Activated CD8-positive, alpha-beta memory T cell treated with anti-CD3 and anti-CD28 coated beads, Interleukin-2, amount 50 U/mL, for 1 hour (primary cell): ENCODE measurements at regions not wholly inside any gene's neighbourhood (a gene's known extent, or its start where the extent isn't known, plus 50 kb on each side); places are given as distances from the start of the nearest gene placed in this dataset.

Experiments used
- DNase-seq: peaks from one replicate; pipeline ENCODE4 v3.0.0-alpha.2; 2020; ENCODE audit errors: extremely low read depth

GRCh38 chr6:44062771-44063560 is 64.3 kb downstream of the MRPL14 start:
- no peak for DNase-seq

- DNase-seq, result no peak
These were observed 65.0 kb downstream of the MRPL14 start for GRCh38 chr6:44062105-44062770.

- no peak for DNase-seq
These were observed 65.7 kb downstream of the MRPL14 start for GRCh38 chr6:44061375-44062104.

GRCh38 chr6:44060612-44061374 is 66.5 kb downstream of the MRPL14 start:
- DNase-seq, result no peak

- DNase-seq, result no peak
These were observed 67.6 kb downstream of the MRPL14 start for GRCh38 chr6:44059359-44060346.

- DNase-seq, result no peak
These were observed 68.5 kb downstream of the MRPL14 start for GRCh38 chr6:44058617-44059358.

GRCh38 chr6:44057931-44058616 is 69.2 kb downstream of the MRPL14 start:
- no peak for DNase-seq

GRCh38 chr6:44057238-44057930 is 69.9 kb downstream of the MRPL14 start:
- no peak for DNase-seq

- no peak for DNase-seq
These were observed 70.6 kb downstream of the MRPL14 start for GRCh38 chr6:44056392-44057237.

GRCh38 chr6:44054721-44055559 is 72.3 kb downstream of the MRPL14 start:
- no peak for DNase-seq

GRCh38 chr6:44053760-44054556 is 73.3 kb downstream of the MRPL14 start:
- no peak for DNase-seq

- no peak for DNase-seq
These were observed 74.0 kb downstream of the MRPL14 start for GRCh38 chr6:44053106-44053756.

GRCh38 chr6:44052419-44053023 is 74.7 kb downstream of the MRPL14 start:
- no peak for DNase-seq

GRCh38 chr6:44051515-44051914 is 75.7 kb downstream of the MRPL14 start:
- no peak for DNase-seq

- DNase-seq, result no peak
These were observed 76.3 kb downstream of the MRPL14 start for GRCh38 chr6:44050872-44051505.
